Endometrium (tissue), 2 donors: ENCODE measurements at regions not wholly inside any gene's neighbourhood (a gene's known extent, or its start where the extent isn't known, plus 50 kb on each side); places are given as distances from the start of the nearest gene placed in this dataset.

Experiments
- FAIRE-seq: peaks from 2 replicates; lab custom pipeline; 2012; peaks lifted over from hg19 to GRCh38; lab: Jason Lieb, UNC
- donor health status: control.
- donor health status: control.

GRCh38 chr22:48612077-48612995, 1215.3 kb downstream of the BRD1 start:
- FAIRE-seq: no peak

GRCh38 chr22:48609279-48609865, 1218.3 kb downstream of the BRD1 start:
- no peak for FAIRE-seq

GRCh38 chr22:48607901-48608662, 1219.6 kb downstream of the BRD1 start:
- no peak for FAIRE-seq

DNA sequence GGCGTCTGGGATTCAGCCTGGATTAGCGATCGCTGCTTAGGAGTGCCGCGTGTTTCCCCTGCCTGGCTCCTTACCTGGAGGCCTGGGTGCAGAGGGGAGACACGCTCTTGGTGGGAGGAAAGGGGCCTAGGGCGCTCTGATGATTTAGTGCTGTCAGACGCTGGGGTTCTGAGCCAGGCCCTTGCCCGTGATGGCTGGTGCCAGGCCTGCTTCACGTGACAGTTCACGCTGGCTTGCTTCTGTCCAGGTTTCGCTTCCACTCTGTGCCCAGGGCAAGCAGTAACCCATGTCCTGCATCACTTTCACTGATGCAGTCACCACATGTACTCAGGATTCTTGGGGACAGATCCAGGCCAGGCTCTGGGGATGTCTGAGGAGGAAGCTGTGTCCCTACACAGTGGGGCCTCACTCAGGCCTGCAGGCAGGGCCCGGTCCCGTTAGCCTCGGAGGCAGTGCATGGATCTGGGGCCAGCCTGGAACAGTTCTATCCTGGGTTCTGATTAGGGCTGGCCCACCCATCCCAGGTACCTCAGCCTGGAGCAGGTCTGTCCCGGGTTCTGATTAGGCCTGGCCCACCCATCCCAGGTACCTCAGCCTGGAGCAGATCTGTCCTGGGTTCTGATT, 1220.9 kb downstream of the BRD1 start:
- FAIRE-seq: no peak

DNA sequence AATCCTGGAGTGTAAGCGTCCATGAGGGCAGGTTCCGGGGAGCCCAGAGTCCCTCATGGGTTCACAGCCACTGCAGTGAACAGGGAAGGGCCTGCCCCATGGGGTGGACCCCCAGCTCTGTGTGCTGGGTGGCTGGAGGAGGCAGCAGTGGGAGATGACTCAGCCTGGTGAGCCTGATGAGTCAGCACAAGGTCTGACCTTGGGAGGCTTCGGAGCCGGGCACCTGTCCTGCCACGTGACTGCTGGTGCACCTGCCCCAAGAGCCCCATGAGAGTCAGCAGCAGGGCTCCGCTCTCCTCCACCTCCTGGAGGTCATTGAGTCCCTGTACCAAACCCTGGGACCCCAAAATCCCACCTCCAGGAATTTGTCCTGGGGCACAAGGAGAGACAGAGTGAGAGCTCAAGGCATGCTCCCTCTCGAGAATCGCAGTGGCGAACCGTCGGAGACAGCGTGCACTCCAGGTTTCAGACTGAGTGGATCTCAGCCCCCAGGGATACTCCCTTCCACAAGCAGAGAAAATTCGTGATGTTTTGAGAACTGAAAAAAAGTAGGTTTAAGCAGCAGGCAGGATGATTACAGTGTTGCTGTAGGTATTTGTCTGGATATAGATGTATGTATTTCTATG, 1221.7 kb downstream of the BRD1 start:
- no peak for FAIRE-seq

DNA sequence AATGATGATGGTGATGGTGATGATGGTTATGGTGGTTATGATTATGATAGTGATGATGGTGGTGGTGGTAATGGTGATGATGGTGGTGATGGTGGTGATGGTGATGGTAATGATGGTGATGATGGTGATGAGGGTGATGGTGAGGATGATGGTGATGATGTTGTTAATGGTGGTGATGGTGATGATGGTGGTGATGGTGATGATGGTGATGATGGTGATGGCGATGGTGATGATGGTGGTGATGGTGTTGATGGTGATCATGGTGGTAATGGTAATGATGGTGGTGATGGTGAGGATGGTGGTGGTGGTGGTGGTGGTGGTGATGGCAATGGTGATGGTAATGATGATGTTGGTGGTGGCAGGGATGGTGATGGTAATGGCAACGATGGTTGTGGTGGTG, 1222.5 kb downstream of the BRD1 start:
- no peak for FAIRE-seq

DNA sequence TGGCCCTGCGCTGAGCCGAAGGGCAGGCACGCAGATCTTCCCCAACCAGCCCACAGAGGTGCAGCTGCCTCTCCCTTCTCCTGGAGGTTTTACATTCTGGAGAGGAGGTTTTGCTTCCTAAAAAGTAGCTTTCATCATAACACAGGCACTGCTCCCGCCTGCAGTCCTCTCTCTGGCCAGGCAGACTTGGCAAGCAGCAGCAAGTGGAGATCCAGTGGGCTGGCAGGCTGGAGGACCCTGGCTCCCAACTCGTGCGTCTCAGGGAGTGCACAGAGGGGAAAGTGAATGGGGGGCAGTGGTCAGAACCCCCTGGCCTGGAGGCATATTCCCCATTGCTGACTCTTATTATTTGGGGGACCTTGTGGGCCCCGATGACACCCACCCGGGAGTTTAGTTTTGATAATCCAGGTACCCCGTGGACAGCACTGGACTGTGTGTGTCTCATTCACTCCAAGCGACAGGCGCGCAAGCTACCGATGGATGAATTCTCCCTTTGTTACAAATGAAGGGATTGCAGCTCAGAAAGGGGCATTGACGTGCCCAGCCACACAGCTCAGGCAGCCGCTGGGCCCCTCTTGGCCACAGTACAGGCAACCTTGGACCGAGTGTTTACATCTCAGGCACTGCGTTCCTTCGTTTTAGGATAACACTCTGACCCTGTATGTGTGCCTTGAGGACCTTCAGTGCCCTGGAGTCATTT, 1223.9 kb downstream of the BRD1 start:
- no peak for FAIRE-seq

DNA sequence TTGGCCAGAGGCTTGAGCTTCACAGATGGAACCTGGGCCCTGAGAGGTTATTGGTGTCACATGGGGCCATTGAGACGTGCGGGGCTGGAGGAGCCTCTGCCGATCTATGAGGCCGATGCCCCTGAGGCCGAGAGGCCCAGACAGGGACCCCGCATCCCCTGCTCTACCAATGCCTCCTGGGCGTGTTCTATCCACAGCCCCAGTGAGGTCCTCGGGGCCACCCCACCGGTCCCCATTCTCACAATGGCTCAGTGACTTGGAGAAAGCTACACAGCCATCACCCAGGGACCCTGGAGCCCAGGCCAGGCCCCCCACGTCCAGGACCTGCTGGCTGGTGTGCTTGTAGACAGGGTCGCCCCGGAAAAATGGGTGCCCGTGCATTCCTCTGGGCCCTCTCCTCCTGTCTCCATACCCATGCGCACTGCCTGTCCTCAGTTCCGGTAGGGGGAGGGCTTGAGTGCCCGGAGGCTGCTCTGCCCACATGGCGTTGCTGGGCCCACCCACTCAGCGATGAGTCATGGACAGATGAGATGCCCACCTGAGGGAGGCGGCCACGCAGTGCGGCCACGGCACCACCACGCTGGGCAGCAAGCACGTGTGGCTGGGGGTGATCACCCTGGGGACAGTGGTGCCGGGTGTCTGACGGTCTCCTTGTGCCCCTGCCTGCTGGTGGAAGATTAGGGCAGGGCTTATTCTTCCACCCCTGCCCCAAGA, 1224.7 kb downstream of the BRD1 start:
- FAIRE-seq: no peak

DNA sequence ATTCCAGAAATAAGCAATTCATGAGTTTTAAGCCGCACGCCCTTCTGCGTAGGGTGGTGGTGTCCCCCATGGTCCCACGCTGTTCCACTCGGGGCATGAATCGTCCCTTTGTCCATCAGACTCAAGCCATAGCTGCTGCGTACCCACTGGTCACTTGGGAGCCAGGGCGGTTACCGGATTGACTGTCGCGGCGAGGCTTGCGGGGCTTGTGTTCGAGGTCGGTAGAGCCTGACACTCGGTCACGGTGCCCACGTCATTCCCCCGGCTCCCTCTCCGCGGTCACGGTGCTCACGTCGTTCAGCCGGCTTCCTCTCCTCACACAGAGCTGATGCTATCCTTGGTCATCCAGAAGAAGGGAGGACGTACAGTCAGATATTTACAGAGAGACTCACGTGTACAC, 1227.0 kb downstream of the BRD1 start:
- no peak for FAIRE-seq

DNA sequence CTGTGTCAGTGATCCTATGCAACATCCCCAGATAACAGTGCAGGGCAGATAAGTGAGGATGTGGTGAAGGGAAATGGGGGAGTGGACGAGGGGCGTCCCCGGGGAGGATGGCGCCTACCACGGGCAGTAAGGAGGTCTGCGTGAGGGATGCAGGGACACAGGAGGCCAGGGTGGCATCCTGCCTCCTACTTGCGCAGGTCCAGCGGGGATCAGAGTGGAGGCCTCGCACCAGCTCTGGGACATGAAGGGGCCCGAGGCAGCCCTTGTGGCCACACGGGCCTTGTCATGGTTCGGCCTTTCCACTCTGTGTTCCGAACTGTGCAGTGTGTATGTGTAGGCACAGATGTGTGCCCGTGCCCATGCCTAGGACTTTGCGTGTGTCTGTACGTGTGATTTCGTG, 1227.5 kb downstream of the BRD1 start:
- no peak for FAIRE-seq

GRCh38 chr22:48599346-48599745, 1228.3 kb downstream of the BRD1 start:
- FAIRE-seq: no peak

- no peak for FAIRE-seq
Measured at GRCh38 chr22:48596111-48596850, 1231.4 kb downstream of the BRD1 start.

- no peak for FAIRE-seq
Measured at GRCh38 chr22:48595511-48595905, 1232.2 kb downstream of the BRD1 start.

DNA sequence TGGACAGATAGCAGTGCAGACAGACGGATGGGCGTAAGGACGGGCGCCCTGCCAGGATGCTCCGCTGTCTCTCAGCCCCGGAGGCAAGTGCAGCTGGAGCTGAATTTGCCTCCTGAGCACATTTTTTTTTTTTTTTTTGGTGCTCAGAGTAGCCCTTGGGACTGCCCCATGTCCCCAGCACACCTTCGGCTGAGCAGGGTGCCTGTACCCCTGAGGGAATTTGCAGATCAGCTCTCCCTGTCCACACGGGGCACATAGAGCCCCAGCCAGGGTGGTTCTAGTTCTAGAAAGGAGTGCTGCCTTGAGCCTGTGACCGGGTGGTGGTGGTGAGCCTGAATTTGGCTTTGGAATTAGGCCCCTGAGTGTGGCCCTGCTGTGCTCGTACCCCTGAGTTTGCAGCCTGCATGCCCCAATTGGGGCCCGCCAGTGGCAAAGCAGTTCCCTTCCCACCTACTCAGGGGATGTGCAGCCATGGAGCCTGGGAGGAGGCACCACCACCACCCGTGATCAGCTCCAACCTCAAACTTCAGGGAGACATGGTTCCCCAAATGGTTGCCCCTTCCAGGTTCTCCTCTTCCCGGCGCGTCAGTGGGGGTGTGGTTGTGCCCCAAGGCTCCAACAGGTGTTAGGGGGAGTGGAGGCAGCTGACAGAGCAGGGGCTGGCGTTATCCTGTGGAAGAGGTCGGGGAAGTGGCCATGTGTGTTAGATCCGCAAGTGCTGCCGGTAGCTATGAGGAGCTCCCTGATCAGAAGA, 1232.7 kb downstream of the BRD1 start:
- no peak for FAIRE-seq

- FAIRE-seq: no peak
Measured at GRCh38 chr22:48594016-48594756, 1233.5 kb downstream of the BRD1 start.

GRCh38 chr22:48593551-48593950, 1234.1 kb downstream of the BRD1 start:
- no peak for FAIRE-seq

DNA sequence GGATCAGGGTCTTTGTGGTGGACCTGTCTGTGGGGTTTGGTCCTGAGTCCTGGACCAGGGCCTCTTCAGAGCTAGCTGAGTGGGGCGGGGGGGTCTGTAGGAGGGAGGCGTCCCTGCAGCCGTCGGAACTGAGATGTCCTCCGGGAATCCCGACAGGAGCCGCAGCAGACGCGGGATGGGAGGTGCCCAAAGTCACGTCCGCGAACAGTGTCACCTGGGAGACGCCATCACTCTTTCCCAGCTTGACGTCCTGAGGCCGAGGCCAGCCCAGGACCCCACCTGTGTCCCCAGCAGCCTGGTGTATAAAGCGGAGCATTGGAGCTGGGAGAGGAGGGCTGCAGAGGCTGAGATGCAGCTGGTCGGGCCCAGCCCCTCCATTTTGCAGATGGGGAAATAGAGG, 1234.7 kb downstream of the BRD1 start:
- no peak for FAIRE-seq

GRCh38 chr22:48592488-48592887, 1235.2 kb downstream of the BRD1 start:
- FAIRE-seq: no peak

- FAIRE-seq: no peak
Measured at GRCh38 chr22:48592066-48592345, 1235.7 kb downstream of the BRD1 start.
